Neural progenitor cell (in vitro differentiated cells): ENCODE measurements at regions not wholly inside any gene's neighbourhood (a gene's known extent, or its start where the extent isn't known, plus 50 kb on each side); places are given as distances from the start of the nearest gene placed in this dataset.

ENCODE experiments used
- EZH2 ChIP-seq: fragments of 200-600 bp; sonication (generic); IDR thresholded peaks from 2 replicates; pipeline ENCODE4 v1.6.1; 2017; ENCODE audit warnings: antibody characterized with exemption, mild to moderate bottlenecking, moderate library complexity
- TF ChIP-seq, protein P1 (sequence below): fragments of 200-600 bp; sonication (generic); IDR thresholded peaks from 2 replicates; pipeline ENCODE4 v1.5.1; 2017; ENCODE audit warnings: antibody characterized with exemption, mild to moderate bottlenecking

DNA sequence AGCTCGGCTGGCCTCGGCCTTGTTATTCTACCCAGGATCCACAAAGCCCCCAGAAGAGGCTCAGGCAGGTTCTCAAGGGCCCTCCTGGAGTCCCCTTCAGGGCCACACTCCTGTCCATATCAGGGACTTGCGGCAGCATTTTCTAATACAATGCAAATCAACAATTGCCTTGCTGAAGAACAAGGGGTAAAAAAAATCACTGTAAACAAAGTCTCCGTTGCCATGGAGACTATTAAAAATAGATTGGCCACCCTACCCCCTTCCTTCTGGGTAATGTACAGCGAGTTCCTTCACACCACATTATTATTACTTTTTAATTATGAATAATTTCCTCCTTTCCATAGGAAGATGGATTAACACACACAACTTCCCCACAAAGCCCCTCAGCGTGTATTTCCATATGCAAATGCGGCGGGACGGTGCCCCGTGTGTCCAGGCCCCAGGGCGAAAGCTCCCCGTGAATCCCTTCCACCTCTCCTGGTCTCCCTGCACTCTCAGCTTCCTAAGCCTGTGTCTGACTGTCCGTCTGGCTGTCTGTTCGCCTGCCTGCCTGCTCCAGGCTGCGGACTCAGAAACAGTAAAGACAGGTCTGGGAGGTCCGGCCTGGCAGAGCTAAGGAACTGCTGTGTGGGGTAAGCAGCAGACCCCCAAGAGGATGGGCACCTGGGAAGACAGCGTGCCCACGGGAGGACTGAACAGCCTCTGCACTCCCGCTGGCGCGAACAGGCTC is 196.6 kb downstream of the RBFOX3 start:
- TF ChIP-seq, protein P1, sequence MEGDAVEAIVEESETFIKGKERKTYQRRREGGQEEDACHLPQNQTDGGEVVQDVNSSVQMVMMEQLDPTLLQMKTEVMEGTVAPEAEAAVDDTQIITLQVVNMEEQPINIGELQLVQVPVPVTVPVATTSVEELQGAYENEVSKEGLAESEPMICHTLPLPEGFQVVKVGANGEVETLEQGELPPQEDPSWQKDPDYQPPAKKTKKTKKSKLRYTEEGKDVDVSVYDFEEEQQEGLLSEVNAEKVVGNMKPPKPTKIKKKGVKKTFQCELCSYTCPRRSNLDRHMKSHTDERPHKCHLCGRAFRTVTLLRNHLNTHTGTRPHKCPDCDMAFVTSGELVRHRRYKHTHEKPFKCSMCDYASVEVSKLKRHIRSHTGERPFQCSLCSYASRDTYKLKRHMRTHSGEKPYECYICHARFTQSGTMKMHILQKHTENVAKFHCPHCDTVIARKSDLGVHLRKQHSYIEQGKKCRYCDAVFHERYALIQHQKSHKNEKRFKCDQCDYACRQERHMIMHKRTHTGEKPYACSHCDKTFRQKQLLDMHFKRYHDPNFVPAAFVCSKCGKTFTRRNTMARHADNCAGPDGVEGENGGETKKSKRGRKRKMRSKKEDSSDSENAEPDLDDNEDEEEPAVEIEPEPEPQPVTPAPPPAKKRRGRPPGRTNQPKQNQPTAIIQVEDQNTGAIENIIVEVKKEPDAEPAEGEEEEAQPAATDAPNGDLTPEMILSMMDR = no peak
- no peak for TF ChIP-seq EZH2
